ENCODE measurements at regions not wholly inside any gene's neighbourhood (a gene's known extent, or its start where the extent isn't known, plus 50 kb on each side); places are given as distances from the start of the nearest gene placed in this dataset.

GRCh38 chr16:47946092-47946491 lies 209.7 kb downstream of the ABCC12 start:
- TF ChIP-seq, protein P1, sequence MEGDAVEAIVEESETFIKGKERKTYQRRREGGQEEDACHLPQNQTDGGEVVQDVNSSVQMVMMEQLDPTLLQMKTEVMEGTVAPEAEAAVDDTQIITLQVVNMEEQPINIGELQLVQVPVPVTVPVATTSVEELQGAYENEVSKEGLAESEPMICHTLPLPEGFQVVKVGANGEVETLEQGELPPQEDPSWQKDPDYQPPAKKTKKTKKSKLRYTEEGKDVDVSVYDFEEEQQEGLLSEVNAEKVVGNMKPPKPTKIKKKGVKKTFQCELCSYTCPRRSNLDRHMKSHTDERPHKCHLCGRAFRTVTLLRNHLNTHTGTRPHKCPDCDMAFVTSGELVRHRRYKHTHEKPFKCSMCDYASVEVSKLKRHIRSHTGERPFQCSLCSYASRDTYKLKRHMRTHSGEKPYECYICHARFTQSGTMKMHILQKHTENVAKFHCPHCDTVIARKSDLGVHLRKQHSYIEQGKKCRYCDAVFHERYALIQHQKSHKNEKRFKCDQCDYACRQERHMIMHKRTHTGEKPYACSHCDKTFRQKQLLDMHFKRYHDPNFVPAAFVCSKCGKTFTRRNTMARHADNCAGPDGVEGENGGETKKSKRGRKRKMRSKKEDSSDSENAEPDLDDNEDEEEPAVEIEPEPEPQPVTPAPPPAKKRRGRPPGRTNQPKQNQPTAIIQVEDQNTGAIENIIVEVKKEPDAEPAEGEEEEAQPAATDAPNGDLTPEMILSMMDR (IDR thresholded peaks at IDR 0.05) = no peak
- no peak for TF ChIP-seq EZH2phosphoT487 (IDR thresholded peaks at IDR 0.05)
- no peak for TF ChIP-seq EZH2 (IDR thresholded peaks at IDR 0.05)
